ENCODE measurements at regions not wholly inside any gene's neighbourhood (a gene's known extent, or its start where the extent isn't known, plus 50 kb on each side); places are given as distances from the start of the nearest gene placed in this dataset.
"Not testable (repeated sequence)": the region's sequence is repeated elsewhere in the genome, so short reads cannot be mapped to it uniquely, and the experiment has no call there.

DNA sequence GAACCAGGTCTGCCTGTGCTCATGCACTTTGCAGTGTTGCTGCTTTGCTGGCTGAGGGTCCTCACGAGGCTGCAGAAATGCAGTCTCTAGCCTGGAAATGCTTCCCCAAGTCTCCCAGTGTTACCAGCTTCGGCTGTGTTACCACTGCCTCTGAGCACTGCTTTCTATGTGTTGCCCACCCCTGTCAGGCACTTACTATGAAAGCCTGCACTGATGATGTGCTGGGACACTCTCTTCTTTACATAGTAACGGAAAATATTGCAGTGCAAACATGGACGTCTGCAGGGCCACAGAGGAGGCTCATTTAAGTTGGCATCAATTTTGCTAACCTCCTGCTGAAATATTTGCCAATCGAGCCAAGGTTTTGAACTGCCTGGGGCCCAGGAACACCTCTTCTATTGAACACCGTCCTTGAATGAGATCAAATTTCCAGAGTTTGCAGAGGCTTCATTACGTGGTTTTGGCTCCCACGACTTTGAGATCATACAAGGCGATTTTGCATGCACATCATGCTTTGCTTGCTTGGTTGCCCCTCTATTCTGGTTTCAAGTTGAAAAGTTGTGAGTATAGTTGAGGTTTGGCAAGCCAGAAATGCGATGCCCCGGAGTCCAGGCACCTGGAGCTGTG is 404.7 kb upstream of the PODXL start:
- DNase-seq (ENCODE audit: low read depth in 2 of 2): no peak

DNA sequence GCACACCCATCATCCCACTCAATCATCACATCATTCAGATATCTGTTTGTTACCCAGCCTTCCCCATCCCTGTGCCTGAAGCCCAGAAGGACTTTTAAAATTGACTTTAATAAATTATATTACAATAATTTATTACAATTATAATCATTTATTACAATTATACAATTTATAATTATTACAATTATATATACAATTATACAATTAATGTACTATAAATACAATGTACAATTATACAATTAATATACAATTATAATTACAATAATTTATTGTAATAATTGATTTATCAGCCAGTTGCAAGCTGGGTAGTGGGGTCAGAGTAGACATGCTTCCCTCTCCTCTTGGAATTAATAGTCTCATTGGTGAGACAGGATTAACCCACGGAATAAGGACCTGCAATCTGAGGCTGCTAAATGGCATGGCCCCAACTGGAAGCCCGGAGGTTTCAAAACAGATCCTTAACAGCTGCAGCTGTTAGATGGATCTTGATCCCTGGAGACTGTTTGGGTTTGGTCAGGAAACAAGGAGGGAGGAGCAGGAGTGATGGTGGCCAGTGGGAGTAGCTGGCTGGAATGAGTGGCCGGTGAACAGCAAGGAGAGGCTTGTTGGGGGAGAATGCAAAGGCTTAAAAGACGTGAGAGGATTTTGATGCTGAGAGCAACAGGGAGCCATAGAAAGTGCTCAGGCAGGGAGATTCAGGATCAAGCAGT is 402.8 kb upstream of the PODXL start:
- DNase-seq (ENCODE audit: low read depth in 2 of 2): no peak

DNA sequence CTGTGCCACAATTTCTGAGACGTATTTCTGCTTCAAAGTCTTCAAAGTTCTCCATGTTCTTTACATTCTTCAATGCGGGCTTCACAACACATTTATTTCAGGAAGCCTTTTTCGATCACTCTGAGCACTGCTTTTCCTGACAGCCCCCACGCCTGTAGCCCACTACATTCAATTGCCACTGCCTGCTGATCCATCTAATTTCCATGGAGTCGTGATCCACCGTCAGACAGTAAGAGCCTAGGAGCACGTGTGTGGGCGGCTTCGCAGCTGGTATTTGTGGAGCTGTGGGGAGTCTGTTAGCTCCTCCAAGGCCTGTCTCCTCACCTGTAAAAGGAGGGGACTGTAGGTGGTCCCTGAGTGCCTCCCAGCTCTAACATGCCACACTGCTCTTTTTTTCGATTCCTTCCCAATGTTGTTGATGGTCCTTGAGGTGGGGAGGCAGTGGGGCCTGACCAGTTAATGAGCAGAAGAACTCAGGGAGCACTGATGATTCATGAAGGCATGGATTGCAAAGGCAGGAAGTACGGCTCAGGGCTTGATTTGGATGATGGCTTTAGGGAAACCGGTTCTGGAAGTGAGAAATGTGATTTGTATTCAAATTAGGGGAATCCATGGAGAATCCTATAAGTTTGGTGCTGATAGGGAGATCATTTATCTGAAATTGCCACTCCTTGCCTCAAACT is 401.1 kb upstream of the PODXL start:
- no peak for DNase-seq (ENCODE audit: low read depth in 2 of 2)

DNA sequence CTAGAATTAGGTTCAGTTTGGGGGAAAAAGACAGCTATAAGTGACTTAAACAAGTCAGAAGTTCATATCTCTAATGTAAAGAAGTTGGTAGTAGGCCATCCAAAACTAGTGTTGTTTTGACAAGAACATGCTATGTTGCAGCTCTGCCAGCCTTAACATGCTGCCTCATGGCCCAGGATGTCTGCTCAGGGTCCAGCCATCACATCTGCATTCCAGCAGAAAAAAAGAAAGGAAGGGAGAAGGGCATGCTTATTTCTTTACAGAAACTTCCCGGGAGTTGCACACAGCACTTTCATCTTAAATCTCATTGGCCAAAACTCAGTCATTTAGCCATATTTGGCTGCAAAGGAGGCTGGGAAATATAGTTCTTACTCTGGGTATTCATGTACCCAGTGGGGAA is 400.4 kb upstream of the PODXL start:
- no peak for DNase-seq (ENCODE audit: low read depth in 2 of 2)

DNA sequence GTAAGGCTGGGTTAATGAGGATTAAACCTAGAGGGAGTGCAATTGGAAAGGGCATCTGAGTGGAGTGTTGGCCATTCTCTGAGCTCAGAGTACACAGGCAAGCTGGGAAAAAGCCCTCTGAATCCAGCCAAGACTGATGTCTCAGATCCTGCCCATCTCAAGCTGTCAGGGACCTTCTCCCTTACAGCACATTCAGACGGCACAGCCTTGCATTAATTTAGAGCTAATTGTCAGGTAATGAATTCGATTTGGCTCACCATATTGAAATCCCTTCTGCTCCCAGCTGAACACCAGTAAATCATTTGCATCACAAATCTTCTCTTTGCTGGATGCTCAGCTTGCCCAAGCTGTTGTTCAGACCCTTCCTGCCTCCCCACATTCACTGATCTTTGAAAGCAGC is 399.3 kb upstream of the PODXL start:
- no peak for DNase-seq (ENCODE audit: low read depth in 2 of 2)

DNA sequence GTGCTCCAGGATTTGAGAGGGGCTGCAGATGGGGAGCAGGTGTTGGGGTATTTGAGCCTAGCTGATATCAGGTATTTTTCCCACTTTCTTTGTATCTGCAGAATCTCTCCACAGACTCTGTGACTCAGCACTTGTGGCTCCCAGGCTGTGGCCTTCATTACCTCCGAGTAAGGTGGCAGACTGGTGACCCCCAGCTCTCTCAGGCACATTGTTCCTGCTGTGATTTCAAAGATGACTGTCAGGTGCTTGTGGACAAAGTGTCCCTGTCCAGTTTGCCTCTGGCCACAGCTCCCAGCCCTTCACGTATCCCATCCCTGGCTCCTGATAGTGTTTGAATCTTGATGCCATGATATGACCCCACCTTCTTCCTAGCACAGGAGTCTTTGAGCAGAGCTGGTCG is 396.8 kb upstream of the PODXL start:
- no peak for DNase-seq (ENCODE audit: low read depth in 2 of 2)

DNA sequence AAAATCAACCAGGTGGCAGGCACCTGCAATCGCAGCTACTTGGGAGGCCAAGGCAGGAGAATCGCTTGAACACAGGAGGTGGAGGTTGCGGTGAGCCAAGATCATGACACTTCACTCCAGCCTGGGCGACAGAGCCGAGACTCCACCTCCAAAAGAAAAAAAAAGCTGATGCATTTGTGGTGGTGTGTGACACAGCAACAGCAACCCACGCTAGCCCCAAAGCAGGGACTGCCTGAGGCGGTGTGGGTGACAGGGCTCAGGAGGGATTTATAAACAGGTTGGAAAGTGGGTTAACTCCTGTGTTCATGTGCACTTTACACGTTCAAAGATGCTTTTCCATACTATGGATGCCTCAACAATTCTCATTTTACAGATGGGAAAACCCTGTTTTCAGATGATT is 395.9 kb upstream of the PODXL start:
- no peak for DNase-seq (ENCODE audit: low read depth in 2 of 2)

DNA sequence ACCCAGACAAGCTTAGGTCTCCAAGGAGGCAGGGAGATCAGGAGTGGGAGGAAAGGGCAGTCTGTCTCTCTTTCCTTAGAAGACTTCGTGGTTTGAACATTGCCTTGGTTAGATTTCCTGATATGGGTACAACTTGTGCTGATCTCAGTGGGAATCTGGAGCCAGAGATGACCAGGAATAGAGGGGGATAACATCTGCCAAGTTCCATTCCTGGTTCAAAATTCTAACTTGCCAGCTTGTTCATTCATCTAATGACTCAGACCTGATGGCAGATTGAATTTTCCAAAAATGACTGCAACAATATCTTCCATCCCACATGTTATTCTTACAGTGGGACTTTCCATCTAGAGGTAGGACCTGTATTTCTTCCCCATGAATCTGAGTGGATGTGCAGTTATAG is 394.3 kb upstream of the PODXL start:
- DNase-seq (ENCODE audit: low read depth in 2 of 2): no peak

DNA sequence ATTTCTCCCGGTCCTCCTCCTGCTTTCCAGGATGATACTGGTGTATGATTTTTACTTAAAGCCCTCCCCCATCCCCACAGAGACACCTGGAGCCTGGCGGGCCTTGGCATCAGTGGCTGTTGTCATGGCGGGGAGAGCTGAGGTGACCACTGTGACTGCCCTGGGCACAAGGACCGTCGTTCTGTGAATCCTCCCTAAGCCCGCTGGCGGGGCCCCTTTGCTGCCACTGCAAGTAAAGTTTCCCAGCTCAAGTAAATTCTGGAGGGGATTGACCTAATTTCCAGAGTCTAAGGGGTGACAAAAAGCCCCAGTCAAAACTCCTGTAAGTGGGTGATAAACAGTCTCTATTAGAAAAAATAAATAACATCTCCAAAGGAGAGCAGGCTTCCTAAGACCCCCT is 393.2 kb upstream of the PODXL start:
- no peak for DNase-seq (ENCODE audit: low read depth in 2 of 2)

DNA sequence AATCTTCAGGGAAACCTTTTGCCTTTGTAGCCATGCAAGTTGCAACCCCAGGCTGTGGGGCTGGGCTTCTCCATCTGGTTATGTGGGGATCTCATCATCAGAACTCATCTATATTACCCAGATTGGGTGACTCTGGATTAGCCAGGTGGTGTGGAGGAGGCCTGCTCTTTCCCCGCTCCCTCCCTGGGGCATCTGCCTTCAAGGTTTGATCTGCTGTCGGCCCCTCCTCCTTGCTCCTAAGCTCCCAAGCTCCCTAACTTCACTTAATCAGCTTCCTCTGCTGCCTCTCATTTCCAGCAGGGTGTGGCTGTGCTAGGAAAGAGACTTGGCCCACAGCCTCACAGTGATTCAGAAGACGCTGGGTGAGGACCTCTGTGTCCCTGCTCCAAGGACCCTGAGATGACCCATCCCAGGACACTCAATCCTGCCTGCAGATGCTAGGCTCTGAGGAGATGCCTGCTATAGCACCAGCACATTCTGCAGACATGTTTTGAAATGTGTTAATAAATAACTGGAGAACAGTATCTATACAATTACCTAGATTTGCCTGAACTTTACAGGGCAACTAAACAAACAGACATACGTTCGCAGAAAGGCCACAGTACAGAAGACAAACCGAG is 392.1 kb upstream of the PODXL start:
- DNase-seq (ENCODE audit: low read depth in 2 of 2): no peak

DNA sequence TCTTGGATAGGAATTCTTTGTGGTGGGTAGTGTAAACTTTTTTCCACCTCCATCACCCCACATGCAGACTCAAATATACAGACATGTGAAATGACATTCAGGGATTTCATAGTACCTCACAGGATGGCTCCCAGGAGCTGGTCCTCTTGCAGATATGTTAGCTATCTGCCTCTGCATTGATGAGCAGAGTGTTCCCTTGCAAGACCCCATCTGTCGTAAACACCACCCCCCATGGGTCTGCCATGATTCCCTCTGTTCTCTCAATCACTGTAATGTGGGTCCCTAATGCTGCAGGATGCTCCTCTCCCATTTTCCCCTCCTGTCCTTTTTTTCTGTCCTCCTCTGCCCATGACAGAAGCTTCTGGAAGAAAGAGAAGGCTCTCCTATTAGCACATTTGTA is 391.2 kb upstream of the PODXL start:
- DNase-seq (ENCODE audit: low read depth in 2 of 2): no peak

DNA sequence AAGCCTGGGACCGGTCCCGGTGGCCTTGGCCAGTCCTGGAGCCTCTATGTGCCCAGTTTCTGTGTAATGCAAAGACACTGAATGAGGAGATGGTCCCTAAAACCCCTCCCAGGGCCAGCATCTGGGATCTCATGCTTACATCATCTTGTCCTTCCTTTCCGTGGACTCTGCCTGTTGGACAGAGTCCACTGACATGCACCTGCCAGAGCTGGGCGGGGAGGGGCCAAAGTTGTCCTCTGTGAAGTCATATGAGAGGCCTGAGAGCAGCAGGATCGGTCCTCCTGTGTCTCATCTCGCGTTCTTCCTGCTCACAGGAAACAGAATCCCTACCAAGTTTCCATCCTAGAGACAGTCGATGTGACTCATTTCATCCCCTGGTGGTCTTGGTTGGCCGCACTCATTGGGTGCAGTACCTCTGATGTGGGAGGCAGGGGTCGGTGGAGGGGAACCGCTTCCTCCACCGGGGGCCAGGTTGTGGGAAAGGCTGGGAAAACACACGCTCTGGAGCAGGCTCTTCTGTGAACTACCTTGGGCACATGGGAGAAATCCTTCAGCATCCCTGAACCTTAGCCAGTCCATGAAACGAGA is 389.6 kb upstream of the PODXL start:
- no peak for DNase-seq (ENCODE audit: low read depth in 2 of 2)

DNA sequence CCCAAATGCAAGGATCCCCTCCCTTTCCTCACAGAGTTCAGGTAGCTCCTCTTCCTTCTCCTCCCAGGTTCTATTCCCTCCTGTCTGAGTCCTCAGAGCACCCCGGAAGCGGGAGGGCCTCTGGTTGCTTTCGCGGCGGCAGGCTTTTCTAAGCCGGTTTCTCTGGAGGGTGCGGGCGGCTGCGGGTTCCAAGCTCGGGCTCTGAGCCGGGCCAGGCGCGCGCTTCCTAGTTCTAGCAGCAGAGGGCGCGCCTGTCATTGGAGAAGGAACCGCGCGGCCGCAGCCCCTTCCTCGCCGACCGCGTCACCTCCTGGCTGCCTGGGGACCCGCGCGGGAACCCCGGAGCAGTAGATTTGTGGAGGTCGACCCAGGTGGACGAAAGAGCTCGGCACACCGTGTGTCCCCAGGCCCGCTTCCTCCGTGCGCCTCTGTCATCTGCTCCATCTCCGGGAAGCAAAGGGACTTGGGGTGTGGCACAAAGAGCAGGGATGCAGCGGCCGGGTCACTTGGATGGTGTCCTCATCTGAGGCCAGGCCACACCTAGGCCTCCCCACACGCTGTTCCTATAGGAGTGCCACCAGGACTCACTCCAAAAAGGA is 389.0 kb upstream of the PODXL start:
- peak; percentile 1 to 10 for DNase-seq (ENCODE audit: low read depth in 2 of 2)

DNA sequence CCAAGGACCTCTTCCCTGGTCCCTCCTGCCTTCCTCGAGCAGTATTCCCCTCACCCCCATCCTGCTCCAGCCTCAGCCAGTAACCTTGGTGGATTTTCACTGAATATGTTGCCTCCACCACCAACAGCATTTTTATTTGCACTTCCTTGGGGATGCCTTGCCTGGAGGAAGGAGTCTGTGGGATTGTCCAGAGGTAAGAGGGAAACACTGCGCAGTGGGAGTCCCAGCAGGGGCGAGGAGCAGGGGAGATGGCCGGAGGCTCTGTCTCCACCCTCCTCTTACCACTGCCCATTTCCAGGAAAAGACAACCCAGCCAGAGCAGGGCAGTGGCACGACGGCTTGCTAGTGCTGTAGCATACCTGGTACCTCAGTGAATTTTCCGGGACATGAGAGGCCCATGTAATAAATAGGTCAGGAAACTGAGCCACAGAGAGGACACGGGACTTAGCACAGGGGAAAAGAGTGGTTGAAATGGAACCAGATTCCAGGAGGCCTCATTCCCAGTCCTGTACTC is 388.2 kb upstream of the PODXL start:
- no peak for DNase-seq (ENCODE audit: low read depth in 2 of 2)

DNA sequence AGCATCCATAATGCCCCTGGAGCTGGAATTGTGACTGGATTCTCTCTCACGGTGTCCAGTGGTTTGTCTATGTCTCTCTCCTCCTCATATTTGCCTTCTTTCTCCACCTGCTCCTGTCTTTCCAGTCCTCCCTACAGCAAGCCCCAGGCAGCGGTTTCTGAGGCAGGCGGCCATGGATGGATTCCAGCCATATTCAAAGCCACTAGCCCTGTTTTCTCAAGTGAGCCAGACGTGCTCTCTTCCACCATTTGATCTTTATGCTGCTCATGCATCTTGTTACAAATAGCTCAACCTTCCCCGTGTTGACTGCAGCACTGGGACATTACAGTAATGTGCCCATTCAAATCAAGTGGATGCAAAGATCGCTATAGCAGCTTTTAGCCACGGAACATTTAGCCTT is 387.2 kb upstream of the PODXL start:
- DNase-seq (ENCODE audit: low read depth in 2 of 2): no peak

DNA sequence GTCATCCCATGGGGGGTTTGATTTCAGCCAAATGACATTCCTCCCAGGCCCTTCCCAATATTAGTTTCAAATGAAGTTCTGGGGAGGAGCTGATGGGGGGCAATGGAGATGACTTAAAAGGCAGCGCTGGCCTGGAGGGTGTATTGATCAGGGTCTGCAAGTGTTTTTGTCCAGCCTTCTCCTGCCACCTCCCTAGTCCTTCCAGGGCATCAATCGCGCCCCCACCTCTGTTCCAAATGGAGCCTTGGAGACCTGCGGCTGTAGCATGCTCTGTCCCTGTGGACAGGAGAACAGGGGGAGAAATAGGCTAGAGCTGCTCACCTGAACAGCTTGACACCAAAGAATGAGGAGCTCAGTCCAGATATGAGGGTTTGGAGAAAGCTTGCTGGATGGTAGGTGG is 386.8 kb upstream of the PODXL start:
- no peak for DNase-seq (ENCODE audit: low read depth in 2 of 2)

DNA sequence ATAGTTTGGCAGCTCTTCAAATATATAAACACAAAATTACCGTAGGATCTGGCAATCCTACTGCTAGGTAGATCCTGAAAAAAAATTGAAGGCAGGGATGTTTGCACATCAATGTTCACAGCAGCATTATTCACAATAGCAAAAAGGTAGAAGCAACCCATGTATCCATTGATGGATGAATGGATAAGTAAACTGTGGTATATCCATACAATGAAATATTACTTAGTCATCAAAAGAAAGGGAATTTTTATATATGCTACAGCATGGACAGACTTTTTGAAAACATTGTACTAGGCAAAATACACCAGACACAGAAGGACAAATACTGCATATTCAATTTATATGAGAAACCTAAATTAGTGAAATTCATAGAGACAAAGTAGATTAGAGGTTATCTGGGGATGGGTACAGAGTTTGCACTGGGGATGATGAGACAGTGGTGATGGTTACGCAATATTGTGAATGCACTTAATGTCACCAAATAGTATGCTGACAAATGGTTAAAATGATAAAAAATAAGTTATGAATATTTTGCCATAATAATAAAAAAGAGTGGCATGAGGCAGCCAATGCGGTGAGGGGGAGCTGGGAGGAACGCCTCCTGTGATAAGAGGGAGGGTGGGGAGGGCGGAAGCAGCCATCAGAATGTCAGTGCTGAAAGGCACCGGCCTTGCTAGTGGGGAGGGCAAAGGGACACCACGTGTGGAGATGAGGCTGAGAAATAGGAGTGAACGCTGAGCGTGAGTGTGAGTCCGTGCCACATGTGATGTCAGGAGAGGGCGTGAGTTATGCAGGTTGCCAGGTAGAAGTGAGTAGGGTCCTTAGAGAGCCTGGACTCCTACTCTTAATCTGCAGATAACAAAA is 386.1 kb upstream of the PODXL start:
- no peak for DNase-seq (ENCODE audit: low read depth in 2 of 2)

DNA sequence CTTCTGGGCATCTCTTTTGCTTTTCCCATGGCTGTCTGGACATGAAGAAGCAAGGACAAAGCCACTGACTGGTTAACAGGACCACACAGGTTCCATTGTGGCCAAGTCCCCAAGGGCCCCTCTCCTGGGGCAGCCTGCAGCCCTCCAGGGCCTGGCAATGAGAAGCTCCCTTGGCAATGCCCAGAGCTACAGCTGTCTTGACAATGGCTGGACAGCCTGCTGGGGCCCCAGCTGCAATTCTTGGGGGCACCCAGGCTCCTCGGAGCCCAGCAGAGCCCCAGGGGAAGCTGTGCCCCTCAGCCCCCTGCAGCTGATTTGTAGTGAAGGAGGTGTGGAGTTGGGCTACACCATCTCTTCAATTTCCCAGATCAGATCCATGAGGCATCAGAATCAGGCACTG is 384.9 kb upstream of the PODXL start:
- DNase-seq (ENCODE audit: low read depth in 2 of 2): no peak

DNA sequence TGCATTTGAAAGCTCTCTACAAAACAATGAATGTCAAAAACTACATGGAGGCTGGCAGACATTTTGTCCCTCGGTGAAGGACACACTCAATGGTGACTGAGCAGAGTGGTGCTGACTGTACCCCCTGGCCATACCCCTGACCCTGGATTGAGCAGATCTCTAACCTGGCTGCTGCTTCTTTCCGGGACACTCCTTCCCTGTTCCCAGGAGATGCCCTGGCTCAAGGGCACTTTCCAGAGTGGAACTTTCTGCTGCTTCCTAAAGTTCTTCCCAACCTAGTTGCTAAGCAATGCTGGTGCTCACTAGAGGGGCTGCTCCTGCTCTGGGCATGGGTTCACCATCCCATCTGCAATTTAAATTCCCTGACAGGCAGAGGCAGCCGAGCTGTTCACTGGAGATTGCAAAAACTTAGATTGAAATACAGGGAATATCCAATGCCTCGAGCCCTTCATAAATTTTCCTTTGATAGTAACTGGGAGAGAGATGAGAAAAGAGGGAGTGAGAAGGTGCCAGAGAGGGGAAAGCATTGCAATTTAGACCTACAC is 384.3 kb upstream of the PODXL start:
- no peak for DNase-seq (ENCODE audit: low read depth in 2 of 2)

DNA sequence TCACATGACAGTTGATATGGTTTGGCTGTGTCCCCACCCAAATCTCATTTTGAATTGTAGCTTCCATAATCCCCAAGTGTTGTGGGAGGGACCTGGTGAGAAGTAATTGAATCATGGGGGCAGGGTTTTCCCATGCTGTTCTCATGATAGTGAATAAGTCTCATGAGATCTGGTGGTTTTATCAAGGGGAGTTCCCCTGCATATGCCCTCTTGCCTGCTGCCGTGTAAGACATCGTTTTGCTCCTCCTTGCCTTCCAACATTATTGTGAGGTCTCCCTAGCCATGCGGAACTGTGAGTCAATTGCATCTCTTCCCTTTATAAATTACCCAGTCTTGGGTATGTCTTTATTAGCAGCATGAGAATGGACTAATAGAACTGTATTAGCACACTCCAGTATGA is 382.4 kb upstream of the PODXL start:
- not testable (repeated sequence) for DNase-seq (ENCODE audit: low read depth in 2 of 2)

DNA sequence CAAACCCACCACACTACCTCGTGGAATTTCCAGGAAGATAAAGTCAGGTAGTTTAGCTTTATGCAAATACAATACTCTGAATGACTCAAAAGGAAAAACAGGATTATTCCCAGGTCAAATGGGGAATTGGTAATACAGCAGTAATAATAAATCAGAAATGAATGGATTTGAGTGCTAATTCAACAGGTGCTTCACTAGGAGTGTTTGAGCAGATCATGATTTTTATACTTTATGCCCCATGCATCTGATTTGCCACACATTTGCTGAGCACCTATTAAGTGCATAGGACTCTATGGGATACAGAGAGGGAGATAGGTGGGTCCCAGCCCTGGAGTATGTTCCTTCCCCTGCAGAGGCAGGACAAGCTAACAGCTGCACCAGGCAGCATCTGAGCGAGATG is 381.4 kb upstream of the PODXL start:
- DNase-seq (ENCODE audit: low read depth in 2 of 2): no peak
